Stimulated activated CD4-positive, alpha-beta T cell treated with anti-CD3 and anti-CD28 coated beads, TNF-alpha, amount 100 ng/mL, for 48 hours (primary cell): ENCODE measurements at regions not wholly inside any gene's neighbourhood (a gene's known extent, or its start where the extent isn't known, plus 50 kb on each side); places are given as distances from the start of the nearest gene placed in this dataset.
"Not testable (repeated sequence)": the region's sequence is repeated elsewhere in the genome, so short reads cannot be mapped to it uniquely, and the experiment has no call there.

Source experiments
- DNase-seq, 3 donors: peaks; one replicate each; pipeline ENCODE4 v3.0.0-alpha.2; 2020; ENCODE audit warnings: low read depth in 3 of 3

DNA sequence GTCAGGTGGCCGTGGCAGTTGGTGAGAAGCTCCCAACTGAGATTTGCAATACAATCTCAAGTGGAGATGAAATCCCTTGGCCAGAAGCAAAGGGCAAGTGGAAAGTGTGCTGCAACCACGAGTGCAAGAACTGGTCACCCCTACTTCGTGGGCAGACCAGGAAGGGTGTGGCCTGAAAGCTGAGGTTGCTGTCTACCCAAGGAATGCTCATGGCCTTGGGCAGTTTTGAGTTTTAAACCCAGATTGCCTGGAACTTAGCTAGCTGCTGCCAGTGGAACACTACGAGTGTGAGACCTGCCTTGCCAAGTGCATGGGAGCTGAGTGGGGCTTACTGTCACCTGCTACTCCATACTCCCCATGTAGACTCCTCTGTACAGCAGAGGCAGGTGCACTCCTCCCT is 113.3 kb upstream of the FAT3 start:
- DNase-seq: no peak

DNA sequence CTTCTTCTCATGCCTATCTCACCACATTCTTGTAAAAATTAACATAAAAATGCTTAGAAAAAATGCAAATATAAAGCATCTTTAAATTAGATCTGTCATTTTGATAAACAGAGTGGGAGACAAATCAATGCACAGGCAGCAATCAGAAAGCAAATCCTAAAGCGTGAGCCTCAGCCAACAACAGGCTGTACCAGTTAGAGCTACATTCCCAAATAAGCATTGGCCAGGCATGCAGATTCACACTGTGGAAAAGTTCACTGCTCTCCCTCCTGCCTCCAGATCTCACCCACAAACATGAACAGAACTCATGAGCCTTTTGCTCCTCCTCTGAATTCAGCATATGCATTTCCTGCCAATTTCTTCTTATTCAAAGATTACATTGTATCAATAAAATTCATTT is 115.2 kb upstream of the FAT3 start:
- DNase-seq: no peak

DNA sequence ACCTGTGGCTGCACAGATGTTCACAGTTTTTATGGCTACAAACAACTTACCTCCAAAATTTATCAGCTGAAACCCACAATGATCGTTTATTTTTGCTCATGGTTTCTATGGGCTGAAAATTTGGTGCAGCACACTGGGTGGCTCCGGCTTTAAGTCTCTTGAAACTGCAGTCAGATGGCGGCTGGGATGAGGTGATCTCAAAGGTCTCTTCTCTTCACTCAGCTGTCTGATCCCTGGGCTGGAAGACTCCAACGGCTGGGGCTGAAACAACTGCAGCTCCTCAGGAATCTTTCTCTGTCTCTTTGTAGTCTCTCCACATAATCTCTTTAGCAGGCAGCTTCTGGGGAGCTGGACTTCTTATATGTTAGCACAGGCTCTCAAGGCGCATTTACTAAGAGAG is 117.3 kb upstream of the FAT3 start:
- no peak for DNase-seq

DNA sequence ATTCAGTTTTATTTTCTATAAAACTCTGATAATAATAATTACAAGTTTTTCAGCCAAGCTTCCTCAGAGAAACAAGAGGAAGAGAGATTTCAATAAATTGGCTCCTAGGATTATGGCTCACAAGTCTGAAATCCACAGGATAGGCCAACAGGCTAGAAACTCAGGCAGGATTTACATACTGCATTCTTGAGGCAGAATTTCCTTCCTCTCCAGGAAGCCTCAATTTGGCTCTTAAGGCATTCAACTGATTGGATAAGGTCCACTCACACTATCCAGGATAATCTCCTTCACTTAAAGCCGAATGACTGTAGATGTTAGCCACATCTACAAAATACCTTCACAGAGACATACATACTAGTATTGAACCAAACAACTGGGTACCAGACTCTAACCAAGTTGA is 120.3 kb upstream of the FAT3 start:
- DNase-seq: no peak

DNA sequence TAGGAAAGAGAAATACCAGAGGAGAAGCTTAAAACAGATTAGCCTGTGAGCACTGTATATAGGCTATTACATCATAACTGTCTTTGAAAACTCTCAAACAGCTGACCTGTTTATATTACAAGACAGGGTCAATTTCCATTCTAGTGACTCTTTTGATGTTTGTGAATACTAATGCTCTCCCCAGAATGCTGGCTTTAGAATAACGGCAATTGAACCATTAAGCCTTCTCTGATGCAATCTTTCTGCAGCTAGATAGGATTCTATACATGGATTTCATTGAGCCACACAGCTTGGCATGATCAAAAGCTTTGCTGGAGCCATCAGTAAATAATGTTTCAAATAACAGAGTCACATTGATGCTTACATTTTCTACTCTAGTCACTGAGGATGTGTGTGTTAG is 122.7 kb upstream of the FAT3 start:
- no peak for DNase-seq

DNA sequence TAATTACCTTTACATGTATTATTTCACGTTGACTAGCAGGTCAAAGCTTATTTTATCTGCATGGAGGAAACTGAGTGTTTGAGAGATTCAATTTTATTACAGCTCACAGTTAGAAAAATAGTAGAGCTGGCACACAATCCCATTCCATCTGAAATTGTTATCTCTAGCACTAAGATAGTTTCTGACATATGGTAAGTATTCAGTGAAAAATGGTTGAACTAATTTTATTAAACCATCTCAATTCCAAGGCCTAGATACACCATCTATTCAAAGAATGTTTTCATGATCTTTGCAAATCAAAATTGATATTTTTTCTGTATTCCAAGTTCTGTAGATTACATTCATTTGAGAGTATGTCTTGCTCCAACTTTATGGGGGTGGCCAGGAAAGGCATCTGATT is 125.4 kb upstream of the FAT3 start:
- DNase-seq: no peak

DNA sequence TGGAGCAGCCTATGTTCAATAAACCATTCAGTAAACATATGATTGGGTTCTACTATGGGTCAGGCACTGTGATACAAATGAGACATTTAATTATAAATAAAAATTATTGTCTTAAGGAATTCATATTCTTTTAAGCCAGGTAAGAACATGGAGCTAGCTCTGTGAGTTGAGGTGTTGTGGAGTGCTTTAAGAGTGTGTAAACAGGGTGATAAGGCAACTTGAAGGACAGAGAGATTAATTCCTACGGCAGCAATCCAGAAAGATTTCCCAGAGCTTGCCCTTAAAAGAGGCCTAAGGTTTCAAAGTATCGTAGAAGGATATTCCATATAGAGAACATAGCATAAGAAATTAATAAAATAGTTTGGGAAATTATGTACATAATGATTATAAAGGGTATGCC is 126.4 kb upstream of the FAT3 start:
- no peak for DNase-seq

DNA sequence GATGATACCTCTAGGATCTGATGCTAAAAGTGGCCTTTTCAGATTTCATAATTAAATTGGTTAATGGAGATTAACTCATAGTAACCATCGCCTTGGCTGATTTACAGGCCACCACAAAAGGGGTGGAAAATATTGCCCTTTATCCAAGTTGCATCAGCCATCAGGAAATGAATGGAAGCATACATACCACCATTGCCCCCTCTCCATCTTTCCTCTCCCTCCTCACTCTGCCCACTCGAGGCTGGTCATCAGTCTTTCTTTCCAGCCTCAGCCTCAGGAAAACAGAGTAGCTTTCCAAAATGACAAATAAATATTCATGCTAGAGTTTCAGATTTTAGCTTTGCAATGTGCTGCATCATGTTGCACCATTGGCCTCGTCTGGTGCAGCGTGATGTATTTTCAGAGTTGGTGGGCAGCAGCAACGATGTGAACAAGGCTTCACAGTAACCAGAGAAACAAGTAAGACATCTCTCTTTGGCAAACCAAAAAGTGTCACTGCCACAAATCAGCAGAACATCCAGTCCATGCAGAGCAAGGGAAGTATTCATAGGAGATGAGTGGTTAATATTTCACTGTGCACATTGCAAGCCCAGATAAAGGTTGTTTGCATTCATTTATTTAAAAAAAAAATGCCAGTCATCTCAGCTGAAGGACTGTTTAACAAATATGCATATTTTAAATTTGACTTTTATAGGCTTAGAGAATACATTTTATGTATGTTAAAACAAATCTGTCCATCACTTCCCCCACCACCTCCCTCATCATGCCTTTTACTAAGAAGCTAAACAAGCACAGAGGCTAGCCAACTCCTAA is 136.7 kb upstream of the FAT3 start:
- DNase-seq: no peak

DNA sequence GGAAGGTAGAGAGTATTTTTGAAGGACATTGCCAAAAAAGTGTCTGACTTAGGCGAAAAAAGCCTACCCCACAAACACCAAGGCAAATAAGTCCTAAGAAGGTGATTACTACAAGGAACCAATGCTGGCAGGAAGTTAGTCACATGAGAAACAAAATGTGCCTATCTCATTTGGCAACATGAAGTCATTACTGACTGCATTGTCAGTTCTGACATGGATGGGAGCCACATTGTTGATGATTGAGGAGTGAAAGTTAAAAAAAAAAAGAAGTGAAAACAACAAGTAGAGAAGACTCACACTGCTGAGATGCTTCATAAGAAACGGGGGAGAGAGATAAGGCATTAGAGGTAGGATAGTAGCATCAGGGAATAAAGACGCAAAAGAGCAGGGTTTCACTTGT is 141.5 kb upstream of the FAT3 start:
- DNase-seq: no peak

DNA sequence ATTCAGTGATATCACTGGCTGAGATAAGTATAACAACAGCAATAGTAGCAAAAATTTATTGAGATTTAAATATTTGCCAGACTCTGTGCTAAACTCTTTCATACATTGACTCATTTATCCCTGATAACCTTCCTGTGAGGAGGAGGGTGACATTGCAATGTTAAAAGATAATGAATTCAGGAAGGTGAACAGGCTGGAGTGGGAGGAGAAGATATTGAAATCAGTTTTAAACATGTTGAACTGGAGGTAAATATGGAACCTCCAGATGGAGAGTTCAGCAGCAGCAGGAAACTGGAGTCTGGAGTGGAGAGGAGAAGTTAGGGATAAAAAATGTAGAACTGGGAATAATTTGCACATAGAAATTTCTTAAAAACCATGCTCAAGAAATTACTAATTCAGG is 142.0 kb upstream of the FAT3 start:
- no peak for DNase-seq

DNA sequence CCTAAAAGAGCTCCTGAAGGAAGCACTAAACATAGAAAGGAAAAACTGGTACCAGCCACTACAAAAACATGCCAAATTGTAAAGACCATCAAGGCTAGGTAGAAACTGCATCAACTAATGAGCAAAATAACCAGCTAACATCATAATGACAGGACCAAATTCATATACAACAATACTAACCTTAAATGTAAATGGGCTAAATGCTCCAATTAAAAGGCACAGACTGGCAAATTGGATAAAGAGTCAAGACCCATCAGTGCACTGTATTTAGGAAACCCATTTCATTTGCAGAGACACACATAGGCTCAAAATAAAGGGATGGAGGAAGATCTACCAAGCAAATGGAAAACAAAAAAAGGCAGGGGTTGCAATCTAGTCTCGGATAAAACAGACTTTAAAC is 150.1 kb upstream of the FAT3 start:
- DNase-seq: not testable (repeated sequence)

DNA sequence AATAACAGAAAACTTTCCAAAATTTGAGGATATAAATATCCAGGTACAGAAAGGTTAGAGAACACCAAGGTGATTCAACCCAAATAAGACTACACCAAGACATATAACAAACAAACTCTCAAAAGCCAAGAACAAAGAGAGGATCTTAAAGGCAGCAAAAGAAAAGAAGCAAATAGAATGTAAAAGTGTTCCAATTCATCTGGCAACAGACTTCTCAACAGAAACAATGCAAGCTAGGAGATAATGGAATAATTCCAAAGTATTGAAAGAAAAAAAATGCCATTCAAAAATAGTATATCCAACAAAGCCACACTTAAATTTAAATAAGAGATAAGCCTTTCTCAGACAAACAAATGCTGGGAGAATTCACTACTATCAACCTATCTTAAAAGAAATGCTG is 153.0 kb upstream of the FAT3 start:
- DNase-seq: no peak

DNA sequence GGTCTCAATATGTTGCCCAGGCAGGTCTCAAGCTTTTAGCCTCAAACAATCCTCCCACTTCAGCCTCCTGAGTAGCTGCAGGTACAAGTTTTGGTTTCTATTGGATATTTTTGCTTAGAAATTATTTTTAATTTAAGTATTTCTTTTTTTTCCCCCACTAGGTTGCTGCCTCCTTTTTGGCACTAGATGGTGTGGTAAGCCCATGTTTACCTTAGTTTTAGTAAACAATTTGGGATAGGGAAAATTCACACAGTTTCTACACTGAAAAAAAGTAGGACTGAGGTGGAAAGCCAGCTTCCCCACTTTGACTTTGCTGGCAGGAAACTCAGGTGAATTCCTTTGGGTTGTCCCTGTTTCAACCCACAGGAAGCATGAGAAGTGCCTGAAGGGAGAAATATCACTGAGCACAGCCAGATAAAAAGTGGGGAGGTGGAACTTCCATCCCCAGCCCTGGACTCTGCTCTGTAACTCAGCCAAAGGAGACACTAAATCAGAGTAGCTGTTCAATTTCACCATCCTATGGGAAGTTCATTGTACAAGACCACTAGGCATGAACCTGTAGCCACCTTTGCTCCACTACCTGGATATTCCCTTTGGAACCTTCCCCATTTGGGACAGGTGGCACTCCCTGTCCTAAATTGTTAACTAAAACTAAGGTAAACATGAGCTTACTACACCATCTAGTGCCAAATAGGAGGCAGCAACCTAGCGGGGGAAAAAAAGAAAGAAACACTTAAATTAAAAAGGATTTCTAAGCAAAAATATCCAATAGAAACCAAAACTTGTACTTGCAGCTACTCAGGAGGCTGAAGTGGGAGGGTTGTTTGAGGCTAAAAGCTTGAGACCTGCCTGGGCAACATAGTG is 154.4 kb upstream of the FAT3 start:
- DNase-seq: no peak

DNA sequence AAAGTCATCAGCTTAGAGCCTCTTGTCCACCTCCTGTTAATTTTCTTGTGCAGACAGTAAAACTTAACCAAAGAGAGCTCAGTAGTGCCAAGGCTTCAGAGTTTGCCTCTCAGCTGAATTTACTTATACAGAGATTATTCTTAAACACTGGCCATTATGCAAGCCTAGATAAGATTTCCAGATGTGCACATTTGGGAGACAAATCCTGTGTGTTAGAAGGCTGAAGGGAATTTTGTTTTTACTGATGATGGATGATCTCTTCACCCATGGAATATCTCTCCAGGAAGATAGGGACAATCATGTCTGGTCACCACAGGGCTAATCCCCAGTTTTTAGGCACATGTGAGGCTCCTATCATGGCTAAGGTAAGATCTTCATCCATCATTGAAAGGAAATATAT is 157.6 kb upstream of the FAT3 start:
- DNase-seq: no peak

DNA sequence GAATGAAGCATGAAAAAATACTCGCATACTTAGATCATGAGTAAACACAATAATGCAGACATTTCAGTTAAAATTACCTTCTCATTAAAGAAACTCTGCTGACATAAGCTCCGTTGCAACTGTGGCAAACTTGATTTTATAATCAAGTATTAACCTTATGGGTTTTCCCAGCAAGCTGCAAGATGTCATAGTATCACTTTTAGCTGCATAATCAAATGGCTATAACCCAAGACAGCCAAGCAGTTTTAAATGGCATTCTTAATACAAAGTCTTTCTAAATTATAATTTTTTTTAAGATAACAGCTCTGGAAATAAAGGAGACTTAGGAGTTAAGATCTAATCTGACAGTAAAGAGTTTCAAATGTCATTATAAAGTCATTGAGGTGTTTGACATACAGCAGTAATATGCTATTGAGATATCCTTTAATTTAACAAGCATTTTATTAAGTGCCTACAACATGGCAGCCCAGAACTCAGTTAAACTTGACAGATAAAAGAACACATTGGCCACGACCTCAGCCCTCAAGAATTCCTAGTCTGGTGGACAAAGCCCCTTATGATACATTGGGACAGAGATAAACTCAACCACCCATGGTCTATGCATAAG is 163.1 kb upstream of the FAT3 start:
- DNase-seq: no peak

DNA sequence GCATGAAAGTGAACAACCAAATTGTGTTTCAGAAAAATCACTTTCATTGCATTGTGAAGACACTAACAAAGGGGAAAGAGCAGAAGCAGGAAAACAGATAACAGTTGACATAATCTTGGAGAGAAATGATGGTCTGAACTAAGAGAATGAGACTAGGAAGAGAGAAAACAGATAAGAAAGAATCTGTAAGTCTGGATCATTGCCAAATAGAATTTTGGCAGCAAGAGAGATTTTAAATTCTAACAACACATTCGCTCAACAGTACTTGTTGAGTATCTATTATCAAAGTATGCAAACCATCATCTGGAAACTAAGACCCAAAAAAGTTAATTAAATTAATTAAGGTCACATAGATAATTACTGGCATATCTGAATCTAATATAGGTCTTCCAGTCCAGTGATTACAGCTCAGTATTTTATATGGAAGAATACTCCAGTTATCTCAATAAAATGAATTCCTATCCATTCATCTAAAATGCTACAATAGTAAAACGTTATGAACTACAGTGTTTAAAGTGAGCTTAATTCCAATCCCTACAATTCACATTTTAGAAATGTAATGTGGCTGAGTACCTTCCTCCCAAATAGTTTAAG is 166.7 kb upstream of the FAT3 start:
- DNase-seq: no peak

DNA sequence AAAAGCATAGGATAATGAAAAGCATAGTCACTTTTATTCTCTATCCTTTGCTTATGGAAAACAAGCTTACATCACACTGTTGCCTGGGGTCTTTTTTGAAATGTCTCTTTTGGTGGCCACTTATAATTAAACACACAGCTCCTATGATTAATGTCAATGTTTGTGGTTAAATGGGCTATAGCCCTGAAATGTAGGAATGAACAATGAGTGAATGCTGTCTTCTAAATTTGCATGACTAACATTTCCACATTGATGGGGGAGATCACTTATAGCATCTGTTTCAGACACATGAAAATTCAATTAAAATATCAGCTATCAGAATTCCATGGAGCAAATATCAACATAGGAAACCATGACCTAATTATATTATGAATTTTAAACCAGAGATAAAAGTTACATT is 171.4 kb upstream of the FAT3 start:
- DNase-seq: no peak

DNA sequence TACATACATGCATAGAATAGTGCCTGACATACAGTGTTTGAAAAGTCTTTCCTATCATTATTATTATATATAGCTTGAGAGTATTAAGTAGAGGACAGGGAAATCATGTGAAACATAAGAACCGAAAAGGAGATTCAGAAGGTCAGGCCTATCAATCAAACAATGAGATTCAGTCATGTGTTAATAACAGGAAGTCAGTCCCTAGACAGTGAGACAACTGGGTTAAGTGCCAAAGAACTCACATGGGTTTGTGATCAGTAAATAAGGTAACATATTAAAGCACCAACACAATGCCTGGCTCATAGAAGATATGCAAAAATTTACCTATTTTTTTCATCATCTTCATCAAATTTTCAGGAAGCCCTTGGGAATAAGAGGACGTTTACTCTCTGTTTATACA is 174.3 kb upstream of the FAT3 start:
- no peak for DNase-seq

DNA sequence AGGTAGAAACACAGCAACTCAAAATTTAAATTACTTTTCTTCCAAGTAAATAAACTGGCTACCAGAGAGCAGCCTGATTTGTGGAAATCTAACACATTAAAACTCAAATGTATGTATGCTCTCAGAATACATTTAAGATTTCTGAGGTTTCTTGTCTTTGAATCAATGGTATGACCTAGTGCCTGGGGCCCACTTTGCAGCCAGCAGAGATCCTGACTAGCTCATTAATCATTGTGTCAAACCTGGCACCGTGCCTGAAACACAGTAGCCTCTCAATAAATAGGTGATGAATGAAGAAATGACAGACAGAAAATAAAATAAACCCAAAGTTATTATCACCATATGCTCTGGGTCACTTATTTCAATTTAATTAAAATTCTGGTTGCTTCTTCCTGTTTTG is 176.2 kb upstream of the FAT3 start:
- no peak for DNase-seq

DNA sequence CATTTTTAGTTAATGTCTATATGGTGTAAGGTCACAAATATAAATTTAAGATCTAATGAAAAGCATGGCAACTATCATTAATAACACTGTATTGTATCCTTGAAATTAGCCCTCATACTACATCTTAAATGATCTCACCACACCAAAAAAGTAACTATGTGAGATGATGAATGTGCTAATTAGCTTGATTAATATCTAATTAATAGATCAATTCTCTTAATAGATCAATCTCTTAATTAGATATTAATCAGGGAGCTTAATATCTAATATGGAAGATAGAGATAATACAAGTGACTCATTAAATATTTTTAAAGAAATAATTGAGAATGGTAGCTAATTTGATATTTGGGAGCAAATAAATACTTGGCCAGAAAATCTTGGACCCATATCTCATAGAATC is 178.5 kb upstream of the FAT3 start:
- no peak for DNase-seq

DNA sequence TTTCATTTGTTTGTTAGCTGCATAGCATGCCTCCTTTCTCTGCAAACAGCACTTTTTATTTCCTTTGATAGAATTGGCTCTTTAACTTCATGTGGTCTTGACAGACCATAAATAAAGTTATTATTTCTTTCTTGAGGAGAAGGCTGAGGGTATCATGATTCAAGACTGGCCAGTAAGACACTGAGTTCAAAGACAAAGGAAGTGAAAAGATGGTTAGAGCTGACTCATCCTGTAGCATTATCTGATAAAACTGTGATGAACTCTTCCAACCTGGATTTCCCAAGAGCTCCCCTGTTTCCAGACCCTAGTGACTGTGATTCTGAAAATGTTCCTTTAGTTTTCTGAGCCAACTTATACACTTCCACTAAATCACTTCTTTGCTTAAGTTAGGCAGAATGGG is 179.3 kb upstream of the FAT3 start:
- no peak for DNase-seq

DNA sequence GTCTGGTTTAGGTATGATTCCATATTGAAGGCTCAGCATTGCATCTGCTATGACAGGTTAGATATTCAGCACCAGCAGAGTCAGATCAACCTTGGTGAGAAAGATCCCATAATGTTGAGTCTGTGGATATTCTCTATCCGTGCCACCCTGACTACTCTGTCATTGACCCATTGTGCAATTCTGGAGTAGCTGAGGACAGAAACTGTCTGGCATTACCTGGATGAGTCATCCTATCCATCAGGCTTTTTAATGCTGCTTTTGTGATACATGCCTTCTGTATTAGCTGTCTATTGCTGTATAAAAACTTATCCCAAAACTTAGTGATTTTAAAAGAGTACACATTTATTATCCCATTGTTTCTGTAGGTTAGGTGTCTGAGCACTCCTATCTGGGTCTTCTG is 189.1 kb upstream of the FAT3 start:
- DNase-seq: no peak

DNA sequence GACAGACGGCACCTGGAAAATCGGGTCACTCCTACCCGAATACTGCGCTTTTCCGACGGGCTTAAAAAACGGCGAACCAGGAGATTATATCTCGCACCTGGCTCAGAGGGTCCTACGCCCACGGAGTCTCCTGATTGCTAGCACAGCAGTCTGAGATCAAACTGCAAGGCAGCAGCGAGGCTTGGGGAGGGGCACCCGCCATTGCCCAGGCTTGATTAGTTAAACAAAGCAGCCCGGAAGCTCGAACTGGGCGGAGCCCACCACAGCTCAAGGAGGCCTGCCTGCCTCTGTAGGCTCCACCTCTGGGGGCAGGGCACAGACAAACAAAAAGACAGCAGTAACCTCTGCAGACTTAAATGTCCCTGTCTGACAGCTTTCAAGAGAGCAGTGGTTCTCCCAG is 197.5 kb upstream of the FAT3 start:
- DNase-seq: not testable (repeated sequence)
